ENCODE measurements at regions not wholly inside any gene's neighbourhood (a gene's known extent, or its start where the extent isn't known, plus 50 kb on each side); places are given as distances from the start of the nearest gene placed in this dataset.

DNA sequence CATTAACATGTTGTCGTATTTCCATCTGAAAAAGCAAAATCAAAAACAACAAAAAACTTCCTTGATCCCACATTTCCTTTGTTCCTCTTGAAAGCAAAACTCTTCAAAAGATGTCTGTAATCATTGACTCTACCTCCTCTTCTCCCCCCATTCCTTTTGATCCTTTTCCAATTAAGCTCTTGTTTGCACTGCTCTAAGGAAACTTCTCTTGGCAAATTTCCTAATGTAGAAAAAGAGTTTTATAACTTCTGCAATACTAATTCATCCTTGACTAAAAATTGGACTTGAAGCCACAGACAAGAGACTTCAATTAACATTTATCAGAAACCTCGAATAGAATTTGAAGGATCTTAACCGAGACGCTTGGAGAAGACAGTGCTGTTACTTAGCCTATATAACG, 317.1 kb upstream of the SEMA3C start (continued):
- no peak for TF ChIP-seq SIRT6 (IDR thresholded peaks at IDR 0.05; ENCODE audit: low read length)

DNA sequence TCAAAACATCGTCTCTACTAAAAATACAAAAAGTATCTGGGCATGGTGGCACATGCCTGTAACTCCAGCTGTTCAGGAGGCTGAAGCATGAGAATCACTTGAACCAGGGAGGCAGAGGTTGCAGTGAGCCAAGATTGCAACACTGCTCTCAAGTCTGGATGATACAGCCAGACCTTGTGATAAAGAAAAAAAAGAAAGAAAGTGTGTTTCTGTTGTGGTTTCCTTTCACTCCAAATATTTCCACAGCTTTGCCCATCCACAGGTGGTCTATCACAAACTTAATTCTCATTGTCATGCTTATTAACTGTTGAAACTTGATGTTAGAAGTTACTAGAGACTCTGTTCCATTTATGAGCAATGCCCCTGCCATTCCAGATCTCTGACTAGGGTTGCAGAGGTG, 316.0 kb upstream of the SEMA3C start:
- Histone ChIP-seq H3K56ac (replicated peaks; ENCODE audit: insufficient read length, low read depth, low read length) (no peak overlapping the region), H3K4me3 (ENCODE audit: extremely low read depth in 1 of 4, insufficient read depth in 2 of 4, low read depth in 3 of 4, low read length in 4 of 4) (no peak overlapping the region), H4K5ac (ENCODE audit: insufficient read length, low read depth, low read length) (no peak overlapping the region), H3K79me1 (ENCODE audit: low read depth, low read length) (no peaks in the 10 kb centered on the region), H2BK5ac (ENCODE audit: low read depth, low read length) (no peak overlapping the region), H4K91ac (replicated peaks; ENCODE audit: insufficient read length, low read length) (no peak overlapping the region), H3K27ac (ENCODE audit: low read depth, low read length) (no peak overlapping the region), H3K14ac (ENCODE audit: insufficient read length) (no peak overlapping the region), H4K8ac (ENCODE audit: extremely low read depth, insufficient read depth, low read length) (no peak overlapping the region), H2BK120ac (replicated peaks; ENCODE audit: low read depth, low read length) (no peak overlapping the region), H4K20me1 (replicated peaks in 1 of 2; ENCODE audit: control insufficient read depth in 1 of 2, insufficient read depth in 2 of 2, low read length in 2 of 2) (no peaks in the 10 kb centered on the region), H3K9ac (replicated peaks in 1 of 4; ENCODE audit: extremely low read depth in 1 of 4, low read depth in 3 of 4, low read length in 3 of 4) (peak overlapping the region in 1 of 4 experiments; percentile 37; a peak in 1 of 7 replicates), H3K79me2 (ENCODE audit: control insufficient read depth in 1 of 2, insufficient read depth in 2 of 2, low read length in 2 of 2) (no peaks in the 10 kb centered on the region), H3K9me3 (ENCODE audit: insufficient read depth in 2 of 2, low read depth in 1 of 2, low read length in 1 of 2) (no peaks in the 10 kb centered on the region; a peak in 1 of 4 replicates), H2BK20ac (ENCODE audit: low read length) (no peak overlapping the region), H3K23ac (ENCODE audit: insufficient read length) (no peak overlapping the region), H3K36me3 (ENCODE audit: control insufficient read depth in 2 of 4, insufficient read depth in 4 of 4, low read length in 3 of 4) (no peaks in the 10 kb centered on the region), H3K18ac (ENCODE audit: extremely low read depth, low read length) (no peak overlapping the region), H2BK12ac (ENCODE audit: low read depth, low read length) (no peak overlapping the region), H2AFZ (ENCODE audit: low read length) (no peak overlapping the region), H3K23me2 (ENCODE audit: low read depth, low read length) (no peaks in the 10 kb centered on the region; the same call in 1 of the 2 replicates), H3K4me2 (ENCODE audit: insufficient read depth in 1 of 2, low read depth in 2 of 2, low read length in 2 of 2) (no peak overlapping the region), H3K4me1 (replicated peaks in 1 of 4; ENCODE audit: control insufficient read depth in 3 of 4, insufficient read depth in 4 of 4, low read length in 3 of 4) (peaks cover 0 to 5% (median 1%) of the 10 kb centered on the region in 4 experiments; a peak in 1 of 7 replicates), H3K27me3 (replicated peaks in 1 of 4; ENCODE audit: control insufficient read depth in 3 of 4, extremely low read depth in 1 of 4, insufficient read depth in 3 of 4, low read length in 3 of 4) (no peaks in the 10 kb centered on the region), H2AK5ac (ENCODE audit: low read depth, low read length) (no peak overlapping the region), H2BK15ac (ENCODE audit: low read length) (no peak overlapping the region), H3K4ac (replicated peaks; ENCODE audit: insufficient read length, low read depth, low read length) (no peak overlapping the region)
- FAIRE-seq (no peak), DNase-seq (ENCODE audit: low read depth in 1 of 2, low spot score in 2 of 2) (no peak)
- ChIA-PET POLR2A (ENCODE audit: partially characterized antibody) (no interaction called here), CTCF (ENCODE audit: partially characterized antibody) (no interaction called here)
- TF ChIP-seq CTCF (IDR thresholded peaks at IDR 0.05; ENCODE audit: control extremely low read depth in 1 of 3, insufficient read depth in 1 of 3, low read depth in 1 of 3, low read length in 3 of 3) (no peak), CBX8 (IDR thresholded peaks at IDR 0.05; ENCODE audit: borderline replicate concordance, low read depth, low read length) (no peak), TAF1 (IDR thresholded peaks at IDR 0.05; ENCODE audit: low read depth, low read length) (no peak), CEBPB (IDR thresholded peaks at IDR 0.05; ENCODE audit: low read depth, low read length) (0 out of 2 replicates have a peak, but pooled peaks have one; percentile 16), BCL11A (IDR thresholded peaks at IDR 0.05; ENCODE audit: low read depth in 2 of 2, low read length in 2 of 2) (no peak), KDM5A (IDR thresholded peaks at IDR 0.05; ENCODE audit: low read length) (no peak)
- WGBS, 2 experiments (ENCODE audit: extremely low coverage in 1 of 2, insufficient coverage in 1 of 2, insufficient read length in 1 of 2, insufficient replicate concordance in 2 of 2, low coverage in 1 of 2, low lambda C conversion rate in 2 of 2, missing lambda C conversion rate in 1 of 2): 93% methylated on average over 1 of the region's 1 CpG; no CpG with 5 or more reads in 1 of the 2 experiments
